OCI-LY1 (cell line): ENCODE measurements at regions not wholly inside any gene's neighbourhood (a gene's known extent, or its start where the extent isn't known, plus 50 kb on each side); places are given as distances from the start of the nearest gene placed in this dataset.

Source experiments
- H2AFZ ChIP-seq: fragments of 200-600 bp; sonication (generic), shearing (Covaris generic); 2 replicates; pipeline ENCODE4 v1.6.0; 2014; ENCODE audit warnings: antibody characterized with exemption, mild to moderate bottlenecking, low read length
- H3F3A ChIP-seq: fragments of 200-600 bp; sonication (generic), shearing (Covaris generic); 2 replicates; pipeline ENCODE4 v1.6.0; 2014; ENCODE audit warnings: mild to moderate bottlenecking, antibody characterized with exemption, low read length, moderate library complexity; ENCODE audit not compliant: insufficient read depth
- H3K27ac ChIP-seq: fragments of 200-600 bp; sonication (generic); 2 replicates; pipeline ENCODE4 v1.5.1; 2014; ENCODE audit warnings: low read length, mixed run types, mild to moderate bottlenecking, low read depth; ENCODE audit not compliant: poor library complexity, severe bottlenecking
- H3K27me3 ChIP-seq: fragments of 200-600 bp; sonication (generic); 2 replicates; pipeline ENCODE4 v1.6.0; 2014; ENCODE audit warnings: antibody characterized with exemption, mild to moderate bottlenecking, low read length, moderate library complexity; ENCODE audit not compliant: insufficient read depth
- H3K36me3 ChIP-seq: fragments of 200-600 bp; sonication (generic); 2 replicates; pipeline ENCODE4 v1.6.1; 2014; ENCODE audit warnings: mild to moderate bottlenecking, antibody characterized with exemption, low read length, moderate library complexity, mixed read lengths; ENCODE audit not compliant: insufficient read depth
- H3K4me1 ChIP-seq: fragments of 200-600 bp; sonication (generic); 2 replicates; pipeline ENCODE4 v1.5.1; 2014; ENCODE audit warnings: mild to moderate bottlenecking, low read length, moderate library complexity; ENCODE audit not compliant: insufficient read depth, severe bottlenecking
- H3K4me2 ChIP-seq: fragments of 200-600 bp; sonication (generic), shearing (Covaris generic); 2 replicates; pipeline ENCODE4 v1.6.1; 2014; ENCODE audit warnings: low read length
- H3K4me3 ChIP-seq: fragments of 200-600 bp; sonication (generic); 2 replicates; pipeline ENCODE4 v1.5.1; 2014; ENCODE audit warnings: low read length, low read depth, mild to moderate bottlenecking, mixed read lengths; ENCODE audit not compliant: poor library complexity, severe bottlenecking
- H3K79me2 ChIP-seq: fragments of 200-600 bp; shearing (Covaris generic); 2 replicates; pipeline ENCODE4 v1.6.1; 2016; ENCODE audit warnings: mixed run types, low read length, mixed read lengths; ENCODE audit not compliant: insufficient read depth
- H3K9ac ChIP-seq: fragments of 200-600 bp; sonication (generic), shearing (Covaris generic); 2 replicates; pipeline ENCODE4 v1.6.1; 2014; ENCODE audit warnings: mild to moderate bottlenecking, low read length, mixed read lengths
- H3K9me2 ChIP-seq: fragments of 200-600 bp; sonication (generic), shearing (Covaris generic); 2 replicates; pipeline ENCODE4 v1.6.1; 2014; ENCODE audit warnings: low read depth, mild to moderate bottlenecking, low read length, mixed read lengths
- H3K9me3 ChIP-seq: fragments of 200-600 bp; shearing (Covaris generic); 2 replicates; pipeline ENCODE4 v1.6.1; 2014; ENCODE audit warnings: low read length, mixed read lengths
- H4K20me1 ChIP-seq: fragments of 200-600 bp; sonication (generic), shearing (Covaris generic); 2 replicates; pipeline ENCODE4 v1.6.0; 2016; ENCODE audit warnings: mild to moderate bottlenecking, low read length; ENCODE audit not compliant: insufficient read depth
- EZH2 ChIP-seq: fragments of 200-600 bp; sonication (generic), shearing (Covaris generic); IDR thresholded peaks from 2 replicates; pipeline ENCODE4 v1.8.0; 2017; ENCODE audit warnings: borderline replicate concordance, mixed run types, mild to moderate bottlenecking, antibody characterized with exemption, low read length, moderate library complexity, mixed read lengths
- TF ChIP-seq, protein P1 (sequence below): fragments of 200-600 bp; sonication (generic), shearing (Covaris generic); IDR thresholded peaks from 2 replicates; pipeline ENCODE4 v1.5.1; 2017; ENCODE audit warnings: mild to moderate bottlenecking, antibody characterized with exemption, low read length, moderate library complexity, mixed read lengths

DNA sequence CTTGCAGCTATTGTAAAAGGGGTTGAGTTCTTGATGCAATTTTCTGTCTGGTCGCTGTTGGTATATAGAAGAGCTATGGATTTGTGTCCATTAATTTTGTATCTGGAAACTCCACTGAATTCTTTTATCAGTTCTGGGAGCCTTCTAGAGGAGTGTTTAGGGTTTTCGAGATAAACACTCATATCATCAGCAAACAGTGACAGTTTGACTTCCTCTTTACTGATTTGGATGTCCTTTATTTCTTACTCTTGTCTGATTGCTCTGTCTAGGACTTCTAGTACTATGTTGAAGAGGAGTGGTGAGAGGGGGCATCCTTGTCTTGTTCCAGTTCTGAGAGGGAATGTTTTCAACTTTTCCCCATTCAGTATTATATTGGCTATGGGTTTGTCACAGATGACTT is 120.8 kb upstream of the SSTR4 start:
- no peaks in the 10 kb centered on the region for H3K27me3 ChIP-seq
- H3K27ac ChIP-seq = no peak overlapping the region
- H4K20me1 ChIP-seq = no peaks in the 10 kb centered on the region
- TF ChIP-seq, protein P1, sequence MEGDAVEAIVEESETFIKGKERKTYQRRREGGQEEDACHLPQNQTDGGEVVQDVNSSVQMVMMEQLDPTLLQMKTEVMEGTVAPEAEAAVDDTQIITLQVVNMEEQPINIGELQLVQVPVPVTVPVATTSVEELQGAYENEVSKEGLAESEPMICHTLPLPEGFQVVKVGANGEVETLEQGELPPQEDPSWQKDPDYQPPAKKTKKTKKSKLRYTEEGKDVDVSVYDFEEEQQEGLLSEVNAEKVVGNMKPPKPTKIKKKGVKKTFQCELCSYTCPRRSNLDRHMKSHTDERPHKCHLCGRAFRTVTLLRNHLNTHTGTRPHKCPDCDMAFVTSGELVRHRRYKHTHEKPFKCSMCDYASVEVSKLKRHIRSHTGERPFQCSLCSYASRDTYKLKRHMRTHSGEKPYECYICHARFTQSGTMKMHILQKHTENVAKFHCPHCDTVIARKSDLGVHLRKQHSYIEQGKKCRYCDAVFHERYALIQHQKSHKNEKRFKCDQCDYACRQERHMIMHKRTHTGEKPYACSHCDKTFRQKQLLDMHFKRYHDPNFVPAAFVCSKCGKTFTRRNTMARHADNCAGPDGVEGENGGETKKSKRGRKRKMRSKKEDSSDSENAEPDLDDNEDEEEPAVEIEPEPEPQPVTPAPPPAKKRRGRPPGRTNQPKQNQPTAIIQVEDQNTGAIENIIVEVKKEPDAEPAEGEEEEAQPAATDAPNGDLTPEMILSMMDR = no peak
- TF ChIP-seq EZH2 = no peak
- no peak overlapping the region for H2AFZ ChIP-seq
- H3K79me2 ChIP-seq = no peaks in the 10 kb centered on the region
- no peaks in the 10 kb centered on the region for H3K9me3 ChIP-seq
- no peaks in the 10 kb centered on the region for H3F3A ChIP-seq
- H3K9ac ChIP-seq = no peak overlapping the region
- no peak overlapping the region for H3K4me3 ChIP-seq
- no peaks in the 10 kb centered on the region for H3K36me3 ChIP-seq
- H3K4me1 ChIP-seq = no peaks in the 10 kb centered on the region
- H3K9me2 ChIP-seq = no peaks in the 10 kb centered on the region
- H3K4me2 ChIP-seq = no peak overlapping the region

DNA sequence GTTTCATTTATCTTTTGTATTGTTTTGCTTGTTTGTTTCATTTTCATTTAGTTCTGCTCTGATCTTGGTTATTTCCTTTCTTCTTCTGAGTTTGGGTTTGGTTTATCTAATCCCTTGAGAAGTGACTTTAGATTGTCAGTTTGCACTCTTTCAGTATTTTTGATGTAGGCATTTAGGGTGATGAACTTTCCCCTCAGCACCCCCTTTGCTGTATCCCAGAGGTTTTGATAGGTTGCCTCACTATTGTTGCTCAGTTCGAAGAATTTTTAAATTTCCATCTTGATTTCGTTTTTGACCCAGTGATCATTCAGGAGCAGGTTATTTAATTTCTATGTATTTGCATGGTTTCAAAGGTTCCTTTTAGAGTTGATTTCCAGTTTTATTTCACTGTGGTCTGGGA is 119.6 kb upstream of the SSTR4 start:
- no peak for TF ChIP-seq EZH2
- TF ChIP-seq, protein P1 = no peak
- Histone ChIP-seq H3K9me3 (no peaks in the 10 kb centered on the region), H3K4me2 (no peak overlapping the region), H3K27me3 (no peaks in the 10 kb centered on the region), H3K4me1 (no peaks in the 10 kb centered on the region), H3K9me2 (no peaks in the 10 kb centered on the region), H3K9ac (no peak overlapping the region), H3K27ac (no peak overlapping the region), H4K20me1 (no peaks in the 10 kb centered on the region), H3K79me2 (no peaks in the 10 kb centered on the region), H3K4me3 (no peak overlapping the region), H3K36me3 (no peaks in the 10 kb centered on the region), H2AFZ (no peak overlapping the region), H3F3A (no peaks in the 10 kb centered on the region)

DNA sequence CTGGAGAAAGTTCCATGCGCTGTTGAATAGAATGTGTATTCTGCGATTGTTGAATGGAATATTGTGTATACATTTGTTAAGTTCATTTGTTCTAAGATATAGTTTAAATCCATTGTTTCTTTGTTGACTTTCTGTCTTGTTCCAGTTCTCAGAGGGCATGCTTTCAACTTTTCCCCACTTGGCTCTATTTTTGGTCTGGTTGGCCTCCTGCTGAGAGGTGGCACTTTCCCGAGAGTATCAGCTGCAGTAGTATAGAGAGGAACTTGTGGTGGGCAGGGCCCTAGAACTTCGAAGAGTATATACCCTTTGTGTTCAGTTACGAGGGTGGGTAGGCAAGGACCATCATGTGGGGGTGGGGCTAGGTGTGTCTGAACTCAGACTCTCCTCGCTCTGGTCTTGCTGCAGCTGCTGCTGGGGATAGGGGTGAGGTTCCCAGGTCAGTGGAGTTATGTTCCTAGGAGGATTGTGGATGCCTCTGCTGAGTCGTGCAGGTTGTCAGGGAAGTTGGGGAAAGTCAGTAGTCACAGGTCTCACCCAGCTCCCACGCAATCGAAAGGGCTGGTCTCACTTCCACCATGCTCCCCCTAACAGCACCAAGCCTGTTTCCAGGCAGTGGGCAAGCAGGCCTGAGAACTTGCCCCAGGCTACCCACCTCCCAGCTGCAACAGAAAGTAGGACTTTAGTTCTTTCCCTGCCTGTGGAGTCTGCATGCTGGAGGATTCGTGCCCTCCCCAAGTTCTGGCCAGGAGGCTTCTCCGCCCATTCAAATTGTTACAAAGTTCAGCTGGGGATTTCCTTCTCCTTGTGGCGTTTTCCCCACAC is 118.9 kb upstream of the SSTR4 start:
- Histone ChIP-seq H3K9ac (no peak overlapping the region), H3K9me2 (no peaks in the 10 kb centered on the region), H3K36me3 (no peaks in the 10 kb centered on the region), H4K20me1 (no peaks in the 10 kb centered on the region), H3K4me1 (no peaks in the 10 kb centered on the region), H3F3A (no peaks in the 10 kb centered on the region), H3K27ac (no peak overlapping the region), H3K4me3 (no peak overlapping the region), H2AFZ (no peak overlapping the region), H3K79me2 (no peaks in the 10 kb centered on the region), H3K27me3 (no peaks in the 10 kb centered on the region), H3K9me3 (no peaks in the 10 kb centered on the region), H3K4me2 (no peak overlapping the region)
- TF ChIP-seq, protein P1 = no peak
- no peak for TF ChIP-seq EZH2
